GM21529 (cell line): ENCODE measurements at regions not wholly inside any gene's neighbourhood (a gene's known extent, or its start where the extent isn't known, plus 50 kb on each side); places are given as distances from the start of the nearest gene placed in this dataset.

Experiments
- ATAC-seq: cut with Tn5 transposase; IDR thresholded peaks from one replicate; pipeline ENCODE4 v1.9.1; 2021; ENCODE audit not compliant: unreplicated experiment

DNA sequence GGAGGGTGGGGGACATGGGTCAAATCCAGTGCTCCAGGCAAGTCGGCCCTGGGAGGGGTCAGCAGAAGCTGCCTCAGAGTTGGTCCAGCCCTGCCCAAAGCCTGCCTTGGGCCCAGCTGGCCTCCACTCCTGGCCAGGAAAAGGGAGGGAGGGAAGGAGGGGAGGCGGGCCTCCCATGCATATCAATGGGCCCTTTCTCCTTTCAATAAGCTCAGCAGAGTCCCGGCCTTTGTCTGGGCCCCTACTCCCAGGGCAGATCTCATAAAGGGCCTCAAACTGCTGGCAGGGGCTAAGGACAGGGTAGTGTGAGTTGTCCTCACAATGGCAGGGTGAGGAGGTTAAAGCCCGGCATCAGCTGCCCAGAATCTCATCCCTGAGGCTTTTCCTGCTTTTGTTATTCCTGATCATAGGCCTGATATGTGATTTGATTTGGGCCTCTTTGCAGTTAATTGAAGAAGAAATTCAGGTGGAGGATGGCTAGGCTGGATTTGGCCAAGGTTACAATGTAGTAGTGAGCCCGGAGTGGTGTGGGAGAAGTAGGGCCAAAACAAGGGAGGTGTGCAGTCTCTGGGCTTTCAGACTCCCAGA, 121.1 kb upstream of the ATP6AP2 start:
- no peak for ATAC-seq

DNA sequence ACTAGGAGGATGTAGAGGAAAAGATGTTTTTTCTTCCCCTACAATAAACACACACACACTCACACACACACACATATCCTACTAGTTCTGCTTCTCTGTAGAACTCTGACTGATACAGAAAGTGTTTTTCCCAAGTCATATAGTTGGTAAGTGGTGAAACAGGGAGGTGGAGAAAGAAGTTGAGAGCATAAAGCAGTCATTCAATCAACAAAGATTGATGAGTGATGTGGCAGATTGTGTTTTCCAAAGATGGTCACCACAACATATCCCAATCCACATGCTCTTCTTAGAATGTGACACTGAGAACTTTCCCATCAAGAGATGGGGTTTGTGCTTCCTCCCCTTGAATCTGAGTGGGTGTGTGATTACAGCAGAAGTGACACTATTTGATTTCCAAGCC, 123.4 kb upstream of the ATP6AP2 start:
- no peak for ATAC-seq

DNA sequence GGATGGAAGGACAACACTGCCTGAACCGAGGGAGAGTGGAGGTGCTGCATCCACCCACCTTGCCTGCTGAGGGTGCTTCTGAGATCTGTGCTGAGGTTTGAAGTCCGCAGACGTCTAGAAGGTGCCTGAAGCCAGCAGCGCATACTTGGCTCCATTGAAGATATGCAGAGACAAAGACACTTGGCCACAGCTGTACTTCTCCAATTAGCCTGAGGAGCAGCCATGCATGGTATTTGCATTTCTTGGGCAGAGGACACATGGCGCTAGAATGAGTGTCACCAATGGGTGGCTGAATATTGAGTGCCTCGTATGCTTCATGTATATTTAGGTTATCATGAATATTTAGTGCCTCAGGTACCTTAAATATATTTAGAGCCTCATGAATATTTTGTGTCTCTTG, 128.7 kb upstream of the ATP6AP2 start:
- no peak for ATAC-seq

DNA sequence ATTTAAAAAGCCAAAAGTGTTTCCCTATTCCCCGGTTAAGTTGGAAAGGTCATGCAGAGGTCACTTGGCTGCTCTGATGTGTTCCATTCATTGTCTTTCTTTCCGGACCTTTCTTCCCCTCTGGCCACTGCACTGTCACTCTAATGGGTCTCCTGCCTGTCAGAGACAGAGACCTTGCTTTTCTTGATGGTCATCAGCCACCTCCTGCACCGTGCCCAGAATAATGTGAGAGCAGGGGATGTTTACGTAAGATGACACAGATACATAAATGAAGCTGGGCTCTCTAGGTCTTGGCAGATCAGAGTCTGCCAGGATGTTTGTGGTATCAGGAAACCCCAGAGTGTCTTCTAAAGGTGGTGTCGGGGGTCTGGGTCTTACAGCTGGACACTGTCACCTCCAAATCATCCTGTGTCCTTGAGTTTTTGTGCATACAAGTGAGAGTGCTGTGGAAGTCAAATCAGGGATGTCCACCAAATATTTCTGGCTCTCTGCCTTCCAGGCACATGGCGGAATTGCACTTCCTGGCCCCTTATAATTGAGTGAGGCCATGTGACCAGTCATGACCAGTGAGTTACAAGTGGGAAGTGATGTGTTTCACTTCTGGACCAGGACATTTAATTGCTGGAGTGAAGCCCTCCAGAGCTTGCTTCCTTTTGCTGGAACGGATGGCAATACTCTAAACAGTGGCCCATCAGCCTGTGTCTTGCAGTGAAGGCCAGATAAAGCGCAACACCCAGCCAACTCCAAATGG, 130.6 kb upstream of the ATP6AP2 start:
- no peak for ATAC-seq

DNA sequence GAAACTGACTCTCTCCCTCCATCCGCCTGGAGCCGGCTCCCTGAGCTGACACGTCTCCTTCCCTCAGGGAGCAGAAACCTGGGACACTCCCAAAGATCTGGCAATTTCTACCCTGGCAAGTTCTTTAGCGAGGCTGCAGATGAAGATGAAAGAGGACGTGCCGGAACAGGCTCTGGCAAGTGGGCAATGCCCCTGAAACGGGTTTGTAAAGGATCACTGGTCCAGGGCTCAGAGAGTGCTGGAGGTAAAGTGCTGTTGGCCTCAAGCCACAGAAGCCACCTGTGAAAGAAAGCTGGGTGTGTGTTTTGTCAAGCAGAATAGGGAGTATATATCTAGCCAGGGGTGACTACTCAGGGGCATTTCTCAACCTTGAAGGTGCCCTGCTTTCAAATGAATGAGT, 131.4 kb upstream of the ATP6AP2 start:
- ATAC-seq, result no peak

DNA sequence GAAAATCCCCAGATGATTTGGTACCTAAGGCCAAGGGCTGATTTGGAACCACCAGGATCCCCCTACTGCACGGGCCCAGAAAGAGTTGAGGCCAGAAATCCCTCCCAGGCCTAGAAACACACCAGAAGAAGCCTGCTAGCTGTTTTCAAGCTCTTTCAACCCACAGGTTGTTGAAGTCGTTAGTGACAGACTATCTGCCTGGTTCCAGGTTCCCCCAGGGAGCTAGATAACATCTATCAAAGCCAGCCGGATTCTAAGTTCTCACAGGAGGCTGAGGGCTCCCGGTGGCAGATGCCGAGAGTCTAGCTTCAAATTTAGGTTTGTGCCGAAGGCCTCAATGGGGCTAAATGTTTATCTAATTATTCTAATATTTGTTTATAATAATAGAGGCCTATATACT, 132.0 kb upstream of the ATP6AP2 start:
- ATAC-seq, result no peak

DNA sequence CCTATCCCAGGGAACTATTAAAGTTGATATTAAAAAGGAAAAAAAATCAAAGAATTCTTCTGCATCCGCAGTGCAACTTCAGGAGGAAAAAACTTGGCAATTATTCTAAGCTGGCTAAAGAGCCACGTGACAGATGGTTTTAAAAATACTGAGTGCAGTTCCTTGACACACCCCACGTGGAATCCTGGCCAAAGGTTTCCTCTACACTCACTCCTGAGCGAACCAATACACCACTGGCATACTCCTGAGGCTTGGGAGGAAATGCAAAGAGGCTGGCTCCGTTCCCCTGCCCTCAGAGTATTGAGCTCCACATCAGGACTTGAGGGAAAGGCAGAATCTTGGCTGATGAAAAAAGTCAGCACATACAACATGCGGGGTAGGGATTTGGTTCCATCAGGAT, 133.8 kb upstream of the ATP6AP2 start:
- ATAC-seq, result no peak

DNA sequence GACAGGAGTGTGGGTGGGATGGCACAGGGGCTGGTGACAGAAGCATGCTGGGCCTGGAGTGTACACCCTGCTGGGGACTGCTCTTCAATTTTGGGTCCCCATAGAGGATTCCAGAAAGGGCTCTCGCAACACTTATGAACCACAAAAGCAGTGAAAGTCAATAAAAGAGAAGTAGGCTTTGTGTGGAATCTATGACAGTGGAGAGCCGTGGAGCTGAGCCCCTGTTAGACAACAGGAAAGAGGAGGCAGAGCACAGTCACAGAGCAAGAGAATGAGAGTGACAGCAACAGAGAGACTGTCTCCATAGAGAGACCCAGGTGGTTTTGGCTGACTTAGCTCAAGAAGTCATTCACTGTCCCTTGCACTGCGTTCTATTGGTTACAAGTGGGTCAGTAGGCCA, 135.1 kb upstream of the ATP6AP2 start:
- no peak for ATAC-seq

DNA sequence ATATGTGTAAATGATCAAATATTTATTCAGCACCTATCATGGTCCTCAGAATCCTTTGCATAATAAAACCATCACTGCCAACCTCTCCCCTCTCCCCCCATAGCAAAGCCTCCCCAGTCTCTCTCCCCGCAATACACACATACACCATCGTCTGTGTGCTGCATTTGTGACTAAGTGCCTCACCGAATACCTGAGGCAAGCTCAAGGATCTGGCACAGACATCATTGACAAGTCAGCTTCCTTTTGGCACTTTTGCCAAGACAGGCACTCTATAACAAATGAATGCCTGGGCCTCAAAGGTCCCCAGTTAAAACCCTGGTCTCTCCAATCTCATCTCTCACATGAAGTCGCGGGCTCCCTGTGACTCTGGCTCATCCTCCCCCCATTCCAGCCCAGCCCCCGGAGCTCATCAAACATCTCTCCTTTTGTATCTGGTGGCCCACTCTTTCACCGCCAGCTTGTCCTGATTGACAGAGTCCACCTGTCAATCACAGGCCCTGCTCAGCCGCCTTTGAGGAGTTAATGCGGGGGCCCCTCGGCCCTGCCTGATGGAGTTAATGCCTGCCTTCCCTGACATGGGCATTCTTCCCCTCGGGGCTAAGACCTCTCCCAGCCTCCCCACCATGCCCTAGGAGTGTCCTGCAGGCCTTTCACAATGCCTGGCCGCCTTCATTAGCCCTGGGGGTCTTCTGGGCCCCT, 135.8 kb upstream of the ATP6AP2 start:
- ATAC-seq, result no peak

DNA sequence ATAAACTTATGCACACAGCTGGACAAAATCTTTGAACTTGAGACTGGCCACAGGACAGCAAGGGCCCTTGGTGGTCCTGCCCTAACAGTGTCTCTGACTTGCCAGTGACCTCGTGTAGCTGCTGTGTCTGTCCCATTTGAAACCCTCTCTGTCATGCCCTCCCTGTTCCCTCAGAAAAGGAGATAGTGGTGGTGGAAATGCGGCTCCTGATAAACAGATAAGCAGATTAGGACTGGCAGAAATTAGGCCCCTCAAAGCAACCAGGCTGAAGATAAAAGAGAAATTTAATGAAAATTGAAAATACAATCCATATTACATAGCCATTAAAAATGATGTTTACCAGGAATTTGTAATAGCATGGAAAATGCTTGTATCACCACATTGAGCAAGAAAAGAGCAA, 136.6 kb upstream of the ATP6AP2 start:
- ATAC-seq, result no peak

DNA sequence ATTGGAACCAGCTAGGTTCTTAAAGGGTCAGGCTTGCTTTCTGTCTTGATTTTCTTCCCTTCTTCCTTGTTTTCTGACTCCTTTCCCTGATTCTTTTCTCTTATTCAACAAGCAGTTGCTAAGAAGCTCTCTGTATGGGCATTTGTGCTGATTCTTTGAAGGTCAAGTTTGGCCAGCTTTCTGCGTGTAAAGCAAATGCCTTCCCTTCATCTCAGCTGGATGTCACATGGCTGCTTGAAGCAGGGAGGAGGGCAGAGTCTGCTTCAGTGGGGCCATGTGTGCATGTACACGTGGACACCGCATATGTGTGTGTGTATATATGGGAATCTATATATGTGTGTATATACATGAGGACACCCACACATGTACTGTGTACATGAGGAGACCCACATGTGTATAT, 139.9 kb upstream of the ATP6AP2 start:
- ATAC-seq, result no peak

DNA sequence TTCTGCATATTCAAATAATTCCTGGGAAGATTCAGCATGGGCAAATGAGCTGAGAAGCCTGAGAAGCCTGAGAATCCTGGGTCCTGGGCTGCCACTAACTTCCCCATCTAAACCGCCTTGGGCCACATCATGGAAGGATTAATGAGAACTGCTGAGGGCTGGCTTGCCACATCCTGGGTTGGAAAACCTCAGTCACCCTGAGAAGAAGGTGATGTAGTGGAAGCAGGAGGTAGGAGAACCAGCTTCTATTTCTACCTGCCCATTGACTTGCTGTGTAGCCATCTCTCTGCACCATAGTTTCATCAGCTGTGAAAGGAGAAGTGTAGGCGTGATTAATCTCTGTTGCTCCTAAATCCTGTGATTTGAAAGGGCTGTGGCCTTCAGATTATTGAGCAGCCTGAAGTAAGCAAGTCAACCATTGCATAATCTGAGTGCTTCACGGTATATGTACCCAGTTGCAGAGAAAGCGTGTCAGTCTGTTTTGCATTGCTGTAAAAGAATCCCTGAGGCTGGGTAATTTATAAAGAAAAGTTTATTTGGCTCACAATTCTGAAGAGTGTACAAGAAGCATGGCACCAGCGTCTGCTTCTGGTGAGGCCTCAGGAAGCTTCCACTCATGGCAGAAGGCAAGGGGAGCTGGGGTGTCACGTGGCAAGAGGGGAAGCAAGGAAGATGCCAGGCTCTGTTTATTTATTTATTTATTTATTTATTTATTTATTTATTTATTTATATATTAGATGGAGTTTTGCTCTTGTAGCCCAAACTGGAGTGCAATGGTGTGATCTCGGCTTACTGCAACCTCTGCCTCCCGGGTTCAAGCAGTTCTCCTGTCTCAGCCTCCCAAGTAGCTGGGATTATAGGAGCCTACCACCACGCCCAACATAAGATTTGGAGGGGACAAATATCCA, 140.9 kb upstream of the ATP6AP2 start:
- ATAC-seq, result no peak

DNA sequence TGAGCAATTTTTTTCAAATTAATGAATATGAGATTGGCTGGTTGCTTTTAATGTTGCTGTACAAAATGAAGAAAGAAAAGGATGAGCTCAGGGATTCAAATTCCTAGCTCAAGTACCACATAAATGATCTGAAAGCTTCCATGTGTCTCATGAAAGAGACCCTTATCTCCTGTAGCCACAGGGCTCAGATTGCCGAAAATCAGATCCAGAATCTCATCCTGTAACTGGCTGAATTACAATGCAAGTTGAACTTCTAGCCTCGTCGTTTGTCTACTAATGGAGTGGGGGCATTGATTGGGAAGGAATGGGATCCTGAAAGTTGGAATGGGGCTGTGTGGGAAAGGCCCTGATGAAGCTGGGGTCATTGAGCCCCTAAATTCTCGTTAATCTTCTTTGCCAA, 143.4 kb upstream of the ATP6AP2 start:
- no peak for ATAC-seq

DNA sequence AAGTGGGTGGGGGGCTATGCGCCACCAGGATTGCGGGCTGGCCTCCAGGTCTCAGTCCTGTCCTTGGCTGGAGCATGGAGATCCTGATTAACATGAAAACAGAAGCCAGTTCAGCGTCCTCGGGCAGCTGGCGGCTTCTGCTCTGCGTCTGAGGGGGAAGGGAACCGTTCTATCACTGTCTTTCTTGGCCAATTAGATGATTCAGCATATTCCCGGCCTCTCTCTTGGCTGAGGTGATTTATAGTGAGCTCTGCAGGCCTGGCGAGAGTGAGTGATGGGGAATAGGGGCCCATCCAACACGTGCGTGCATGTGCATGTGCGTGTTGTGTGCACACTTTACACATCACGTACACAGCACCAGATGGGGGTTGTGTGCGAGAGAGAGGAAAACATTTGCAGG, 145.8 kb upstream of the ATP6AP2 start:
- no peak for ATAC-seq

DNA sequence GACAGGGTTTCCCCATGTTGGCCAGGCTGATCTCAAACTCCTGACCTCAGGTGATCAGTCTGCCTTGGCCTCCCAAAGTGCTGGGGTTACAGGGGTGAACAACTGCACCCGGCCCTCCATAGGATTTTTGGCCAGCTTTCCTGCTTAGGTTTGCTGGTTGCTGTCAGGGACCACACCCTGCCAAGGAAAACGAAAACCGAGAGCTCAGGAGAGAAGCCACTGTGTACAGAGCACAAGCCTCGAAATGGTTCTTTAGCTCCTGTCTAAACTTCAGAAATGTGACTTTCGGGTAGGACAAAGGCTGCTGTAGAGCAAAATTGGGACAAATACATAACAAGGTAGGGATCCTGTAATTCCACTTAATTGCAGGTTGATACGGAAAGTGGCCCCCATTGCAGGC, 146.3 kb upstream of the ATP6AP2 start:
- no peak for ATAC-seq

DNA sequence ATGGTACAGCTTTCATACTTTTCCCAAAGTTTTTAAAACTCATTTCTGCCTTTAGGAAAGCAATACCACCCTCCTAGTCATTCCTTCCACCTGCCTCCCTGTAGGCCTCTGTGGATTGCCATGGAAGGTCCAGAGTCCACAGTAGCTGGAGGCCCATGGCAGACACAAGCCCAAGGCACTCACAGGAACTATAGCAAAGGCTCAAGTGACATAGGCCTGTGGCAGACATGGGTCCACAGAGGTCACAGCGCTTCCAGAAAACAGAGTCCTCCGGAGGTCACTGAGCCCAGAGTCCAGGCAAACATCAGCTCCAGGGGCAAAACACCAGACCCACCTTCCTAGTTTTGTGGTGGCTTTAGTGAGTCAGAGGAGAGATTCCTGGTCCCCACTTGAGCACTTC, 147.6 kb upstream of the ATP6AP2 start:
- no peak for ATAC-seq

DNA sequence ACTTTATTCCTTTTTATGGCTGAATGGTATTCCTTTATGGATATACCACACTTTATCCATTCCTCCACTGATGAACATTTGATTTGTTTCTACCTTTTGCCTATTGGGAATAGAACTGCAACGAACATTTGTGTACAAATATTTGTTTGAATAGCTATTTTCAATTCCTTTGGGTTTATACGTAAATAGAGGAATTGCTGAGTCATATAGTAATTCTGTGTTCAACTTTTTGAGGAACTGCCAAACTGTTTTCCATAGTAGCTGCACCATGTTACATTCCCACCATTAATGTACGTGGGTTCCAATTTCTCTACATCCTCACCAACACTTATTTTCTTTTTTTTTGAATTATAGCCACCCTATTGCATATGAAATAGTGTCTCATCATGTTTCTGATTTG, 156.5 kb upstream of the ATP6AP2 start:
- no peak for ATAC-seq

DNA sequence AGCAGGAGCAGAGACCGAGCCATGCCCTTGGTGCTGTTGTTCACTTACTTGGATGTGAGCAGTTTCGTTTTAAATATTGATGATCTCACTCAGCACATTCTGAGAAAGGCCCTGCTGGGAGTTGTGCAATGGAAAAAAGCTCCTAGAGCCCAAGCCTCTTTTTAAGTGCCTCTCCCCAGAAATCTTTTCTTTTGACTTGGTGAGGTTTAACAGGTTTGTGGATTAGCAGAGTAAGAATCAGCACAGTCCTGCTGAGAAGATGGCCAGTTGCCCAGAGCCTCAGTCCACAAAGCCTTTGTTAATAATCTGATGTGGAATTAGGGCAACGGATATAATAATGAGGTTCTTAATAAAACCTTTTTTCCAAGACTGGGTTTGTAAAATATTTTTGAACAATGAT, 157.5 kb upstream of the ATP6AP2 start:
- no peak for ATAC-seq

DNA sequence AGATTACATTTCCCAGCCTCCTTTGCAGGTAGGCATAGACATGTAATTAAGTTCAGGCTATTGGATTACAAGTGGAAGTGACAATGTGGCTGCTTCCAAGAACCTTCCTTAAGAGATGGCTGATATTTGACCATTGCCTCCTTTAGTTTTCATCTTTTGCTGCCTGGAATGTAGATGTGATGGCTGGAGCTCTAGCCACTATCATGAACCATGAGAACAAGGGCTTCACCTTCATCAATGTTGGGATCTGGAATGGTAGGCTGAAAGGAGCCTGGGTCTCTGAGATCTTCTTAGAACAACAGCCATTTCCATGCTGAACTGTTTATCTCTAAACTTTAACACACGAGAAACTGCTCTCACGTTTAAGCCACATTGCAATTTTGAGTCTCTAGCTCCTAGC, 158.7 kb upstream of the ATP6AP2 start:
- ATAC-seq, result no peak

DNA sequence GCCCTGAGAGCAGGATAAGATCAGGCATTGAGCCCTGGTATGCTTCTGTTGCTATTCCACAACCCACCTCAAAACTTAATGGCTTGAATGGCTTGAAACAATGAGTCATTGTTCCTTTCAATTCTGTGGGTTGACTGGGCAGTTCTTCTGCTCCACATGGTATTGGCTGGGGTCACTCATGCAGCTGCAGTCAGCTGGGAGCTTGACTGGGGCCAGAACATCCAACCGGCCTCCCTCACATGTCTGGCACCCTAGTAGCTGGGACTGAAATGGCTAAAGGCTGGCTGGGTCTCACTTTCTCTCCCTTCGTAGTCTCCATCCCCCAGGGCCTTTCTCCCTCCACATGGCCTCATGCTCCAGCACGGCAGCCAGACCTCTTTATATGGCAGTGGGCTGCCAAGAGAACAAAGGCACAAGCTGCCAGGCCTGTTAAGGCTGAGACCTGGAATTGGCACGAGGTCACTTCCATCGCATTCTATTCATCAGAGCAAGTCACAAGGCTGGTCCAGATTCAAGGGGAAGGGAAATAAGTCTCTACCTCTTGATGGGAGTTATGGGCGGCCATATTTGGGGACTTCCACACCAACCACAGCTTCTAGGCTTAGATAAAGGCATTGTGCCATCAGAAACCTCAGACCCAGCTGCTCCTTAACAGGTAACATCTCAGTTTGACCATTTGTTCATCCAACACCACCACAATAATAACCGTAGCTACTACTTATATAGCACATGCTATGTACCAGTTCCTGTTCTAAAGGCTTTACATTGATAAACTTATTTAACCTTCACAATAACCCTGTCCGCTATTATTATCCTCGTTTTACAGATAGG, 159.7 kb upstream of the ATP6AP2 start:
- ATAC-seq, result no peak

DNA sequence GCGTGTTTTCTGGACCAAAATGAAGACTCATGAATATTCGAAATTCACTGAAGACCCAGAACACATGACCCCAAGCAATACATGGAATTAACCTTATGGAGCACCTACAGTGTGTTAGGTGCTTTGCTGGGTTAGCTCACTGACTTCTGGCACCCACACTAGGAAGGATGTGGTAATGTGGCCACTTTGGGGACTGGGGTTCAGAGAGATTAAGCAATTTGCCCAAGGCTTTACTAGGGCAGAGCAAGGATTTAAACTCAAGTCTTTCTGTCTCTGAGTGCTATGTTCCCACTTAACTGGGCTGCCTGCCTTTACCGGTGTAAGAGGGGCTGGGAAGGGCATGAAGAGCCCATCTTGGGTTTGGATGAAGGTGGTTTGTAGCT, 162.0 kb upstream of the ATP6AP2 start:
- no peak for ATAC-seq
